ENCODE measurements at regions not wholly inside any gene's neighbourhood (a gene's known extent, or its start where the extent isn't known, plus 50 kb on each side); places are given as distances from the start of the nearest gene placed in this dataset.

GRCh38 chr10:21401196-21401595 lies 124.3 kb downstream of the SKIDA1 start:
- DNase-seq, result no peak
- no peak overlapping the region for H3K4me3 Mint-ChIP-seq (ENCODE audit: unreplicated experiment)
- H3K27me3 Mint-ChIP-seq (ENCODE audit: unreplicated experiment), result no peaks in the 10 kb centered on the region
- no peaks in the 10 kb centered on the region for H3K36me3 Mint-ChIP-seq (ENCODE audit: unreplicated experiment)
- no peak overlapping the region for H3K27ac Mint-ChIP-seq (ENCODE audit: unreplicated experiment)
- TF ChIP-seq CTCF (IDR thresholded peaks at IDR 0.05; ENCODE audit: partially characterized antibody, unreplicated experiment), result no peak
- peaks cover 2% of the 10 kb centered on the region for H3K4me1 Mint-ChIP-seq (ENCODE audit: low read depth, unreplicated experiment)
- no peaks in the 10 kb centered on the region for H3K9me3 Mint-ChIP-seq (ENCODE audit: unreplicated experiment)

DNA sequence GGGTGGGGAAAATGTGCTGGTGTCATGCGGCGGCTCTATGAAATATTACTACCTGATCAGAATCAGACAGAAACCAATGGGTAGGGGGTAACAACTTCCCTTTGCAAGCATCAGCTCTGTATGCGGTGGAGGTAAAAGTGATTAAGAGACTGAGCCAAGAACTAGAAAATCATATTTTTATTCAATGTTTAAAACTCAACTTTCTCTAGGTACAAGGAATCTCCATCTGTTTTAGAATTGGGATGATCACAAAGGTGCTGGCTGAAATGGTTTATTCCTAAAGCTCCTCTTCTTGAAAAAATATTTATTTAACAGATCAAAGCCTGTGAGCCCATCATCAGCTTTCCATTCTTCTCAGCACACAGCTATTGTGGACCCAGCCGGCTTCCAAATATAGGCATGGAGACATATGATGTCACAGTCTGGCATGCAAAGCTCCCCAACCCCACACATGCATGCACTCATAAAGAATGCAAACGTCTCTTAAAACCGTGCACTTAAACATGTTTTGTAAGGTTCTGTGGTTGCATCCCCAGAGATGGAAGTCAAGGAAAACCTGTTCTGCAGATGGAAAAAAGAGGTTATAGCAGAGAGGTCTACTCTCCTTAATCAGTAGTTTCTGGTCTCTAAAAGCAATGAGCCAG lies 126.0 kb downstream of the SKIDA1 start:
- Mint-ChIP-seq H3K4me1 (ENCODE audit: low read depth, unreplicated experiment) (peaks cover 2% of the 10 kb centered on the region), H3K27ac (ENCODE audit: unreplicated experiment) (no peak overlapping the region)

GRCh38 chr10:21398563-21399231 lies 126.8 kb downstream of the SKIDA1 start:
- Mint-ChIP-seq H3K9me3 (ENCODE audit: unreplicated experiment) (peaks cover 3% of the 10 kb centered on the region), H3K4me1 (ENCODE audit: low read depth, unreplicated experiment) (peaks cover 2% of the 10 kb centered on the region), H3K27ac (ENCODE audit: unreplicated experiment) (no peak overlapping the region), H3K4me3 (ENCODE audit: unreplicated experiment) (no peak overlapping the region), H3K36me3 (ENCODE audit: unreplicated experiment) (no peaks in the 10 kb centered on the region), H3K27me3 (ENCODE audit: unreplicated experiment) (no peaks in the 10 kb centered on the region)
- no peak for DNase-seq
- no peak for TF ChIP-seq CTCF (IDR thresholded peaks at IDR 0.05; ENCODE audit: partially characterized antibody, unreplicated experiment)

More for the DNA sequence above, 126.0 kb downstream of the SKIDA1 start:
- peaks cover 3% of the 10 kb centered on the region for H3K9me3 Mint-ChIP-seq (ENCODE audit: unreplicated experiment)
- no peaks in the 10 kb centered on the region for H3K36me3 Mint-ChIP-seq (ENCODE audit: unreplicated experiment)
- TF ChIP-seq CTCF (IDR thresholded peaks at IDR 0.05; ENCODE audit: partially characterized antibody, unreplicated experiment), result no peak
- no peaks in the 10 kb centered on the region for H3K27me3 Mint-ChIP-seq (ENCODE audit: unreplicated experiment)
- H3K4me3 Mint-ChIP-seq (ENCODE audit: unreplicated experiment), result no peak overlapping the region
- no peak for DNase-seq

- H3K9me3 Mint-ChIP-seq (ENCODE audit: unreplicated experiment), result peaks cover 3% of the 10 kb centered on the region
- TF ChIP-seq CTCF (IDR thresholded peaks at IDR 0.05; ENCODE audit: partially characterized antibody, unreplicated experiment), result no peak
- H3K36me3 Mint-ChIP-seq (ENCODE audit: unreplicated experiment), result no peaks in the 10 kb centered on the region
- no peak overlapping the region for H3K4me3 Mint-ChIP-seq (ENCODE audit: unreplicated experiment)
- no peak overlapping the region for H3K27ac Mint-ChIP-seq (ENCODE audit: unreplicated experiment)
- no peak for DNase-seq
- H3K27me3 Mint-ChIP-seq (ENCODE audit: unreplicated experiment), result no peaks in the 10 kb centered on the region
- H3K4me1 Mint-ChIP-seq (ENCODE audit: low read depth, unreplicated experiment), result peaks cover 2% of the 10 kb centered on the region
Observed at GRCh38 chr10:21396889-21397288, 128.6 kb downstream of the SKIDA1 start.

- DNase-seq, result no peak
- peaks cover 2% of the 10 kb centered on the region for H3K4me1 Mint-ChIP-seq (ENCODE audit: low read depth, unreplicated experiment)
- H3K36me3 Mint-ChIP-seq (ENCODE audit: unreplicated experiment), result no peaks in the 10 kb centered on the region
- H3K9me3 Mint-ChIP-seq (ENCODE audit: unreplicated experiment), result peaks cover 5% of the 10 kb centered on the region
- H3K27ac Mint-ChIP-seq (ENCODE audit: unreplicated experiment), result no peak overlapping the region
- H3K4me3 Mint-ChIP-seq (ENCODE audit: unreplicated experiment), result no peak overlapping the region
- H3K27me3 Mint-ChIP-seq (ENCODE audit: unreplicated experiment), result no peaks in the 10 kb centered on the region
- TF ChIP-seq CTCF (IDR thresholded peaks at IDR 0.05; ENCODE audit: partially characterized antibody, unreplicated experiment), result no peak
Observed at GRCh38 chr10:21393931-21394330, 131.6 kb downstream of the SKIDA1 start.
